ENCODE measurements at regions not wholly inside any gene's neighbourhood (a gene's known extent, or its start where the extent isn't known, plus 50 kb on each side); places are given as distances from the start of the nearest gene placed in this dataset.

DNA sequence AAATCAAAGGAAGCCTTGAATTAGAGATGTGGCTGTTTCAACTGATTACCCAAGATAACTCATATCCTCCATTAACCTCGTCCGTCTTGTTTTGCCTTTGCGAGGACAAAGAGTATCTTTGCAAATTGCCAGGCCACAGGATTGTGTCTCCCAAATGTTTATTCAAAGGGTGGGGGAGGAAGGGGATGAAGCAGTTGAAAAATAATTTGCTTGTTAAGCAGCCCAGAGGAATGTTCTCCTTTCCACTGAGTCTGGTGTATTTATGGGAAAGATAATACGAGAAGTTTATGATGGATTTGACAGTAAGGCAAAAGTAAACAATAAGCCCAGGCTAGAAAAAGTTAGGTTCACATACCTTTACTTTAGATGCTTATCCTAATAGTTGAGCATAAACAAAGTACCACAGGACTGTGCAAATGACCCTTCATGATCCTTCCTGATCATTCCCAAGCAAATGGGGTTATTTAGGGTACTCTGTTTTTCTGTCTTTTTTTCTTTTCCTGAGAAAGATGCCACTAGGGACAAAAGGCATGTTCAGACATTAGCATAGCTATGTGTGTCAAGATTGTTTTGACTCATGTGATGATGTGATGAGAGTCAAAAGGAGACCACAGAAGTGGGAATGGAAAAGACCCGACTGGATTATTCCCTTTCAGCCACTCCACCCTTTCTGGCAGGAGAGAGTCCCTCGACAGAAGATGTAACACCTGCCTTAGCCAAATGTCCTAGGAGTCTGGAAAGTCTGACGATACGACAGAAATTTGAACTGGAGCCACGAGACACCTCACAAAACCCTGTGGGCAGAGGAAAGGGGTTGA, 243.0 kb upstream of the GLI3 start:
- no peaks in the 10 kb centered on the region for H3K4me1 ChIP-seq (ENCODE audit: low read depth)
- H3K9me3 ChIP-seq, result no peaks in the 10 kb centered on the region
- intact Hi-C loops (cut with DNase I, micrococcal nuclease), result no loop called here
- ATAC-seq (peak; percentile 22), DNase-seq (no peak)
- no peak overlapping the region for H3K4me3 ChIP-seq
- TF ChIP-seq, protein P1, sequence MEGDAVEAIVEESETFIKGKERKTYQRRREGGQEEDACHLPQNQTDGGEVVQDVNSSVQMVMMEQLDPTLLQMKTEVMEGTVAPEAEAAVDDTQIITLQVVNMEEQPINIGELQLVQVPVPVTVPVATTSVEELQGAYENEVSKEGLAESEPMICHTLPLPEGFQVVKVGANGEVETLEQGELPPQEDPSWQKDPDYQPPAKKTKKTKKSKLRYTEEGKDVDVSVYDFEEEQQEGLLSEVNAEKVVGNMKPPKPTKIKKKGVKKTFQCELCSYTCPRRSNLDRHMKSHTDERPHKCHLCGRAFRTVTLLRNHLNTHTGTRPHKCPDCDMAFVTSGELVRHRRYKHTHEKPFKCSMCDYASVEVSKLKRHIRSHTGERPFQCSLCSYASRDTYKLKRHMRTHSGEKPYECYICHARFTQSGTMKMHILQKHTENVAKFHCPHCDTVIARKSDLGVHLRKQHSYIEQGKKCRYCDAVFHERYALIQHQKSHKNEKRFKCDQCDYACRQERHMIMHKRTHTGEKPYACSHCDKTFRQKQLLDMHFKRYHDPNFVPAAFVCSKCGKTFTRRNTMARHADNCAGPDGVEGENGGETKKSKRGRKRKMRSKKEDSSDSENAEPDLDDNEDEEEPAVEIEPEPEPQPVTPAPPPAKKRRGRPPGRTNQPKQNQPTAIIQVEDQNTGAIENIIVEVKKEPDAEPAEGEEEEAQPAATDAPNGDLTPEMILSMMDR (IDR thresholded peaks at IDR 0.05), result no peak
- H3K36me3 ChIP-seq (ENCODE audit: low read depth), result no peaks in the 10 kb centered on the region

DNA sequence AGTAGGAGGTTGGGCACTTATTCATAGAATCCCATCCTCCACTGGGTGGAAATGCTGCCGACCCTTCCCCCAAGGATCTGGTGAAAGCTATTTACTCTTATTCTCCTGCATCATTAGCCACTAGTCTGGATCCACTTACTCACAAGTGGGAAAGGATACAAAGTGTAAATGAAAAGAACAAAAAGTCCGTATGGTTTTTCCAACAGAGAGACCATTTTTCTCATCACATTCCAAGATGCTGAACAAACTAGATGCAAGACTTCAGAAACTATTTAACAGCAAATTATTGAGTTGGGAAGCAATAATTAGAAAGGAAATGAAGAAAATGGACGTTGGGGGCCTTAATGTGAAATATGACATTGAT, 242.4 kb upstream of the GLI3 start:
- DNase-seq, result no peak
- intact Hi-C loops (cut with DNase I, micrococcal nuclease), result no loop called here
- TF ChIP-seq, protein P1 (IDR thresholded peaks at IDR 0.05), result no peak
- Histone ChIP-seq H3K36me3 (ENCODE audit: low read depth) (no peaks in the 10 kb centered on the region), H3K9me3 (no peaks in the 10 kb centered on the region), H3K4me3 (no peak overlapping the region), H3K4me1 (ENCODE audit: low read depth) (no peaks in the 10 kb centered on the region)
- ATAC-seq, result no peak

DNA sequence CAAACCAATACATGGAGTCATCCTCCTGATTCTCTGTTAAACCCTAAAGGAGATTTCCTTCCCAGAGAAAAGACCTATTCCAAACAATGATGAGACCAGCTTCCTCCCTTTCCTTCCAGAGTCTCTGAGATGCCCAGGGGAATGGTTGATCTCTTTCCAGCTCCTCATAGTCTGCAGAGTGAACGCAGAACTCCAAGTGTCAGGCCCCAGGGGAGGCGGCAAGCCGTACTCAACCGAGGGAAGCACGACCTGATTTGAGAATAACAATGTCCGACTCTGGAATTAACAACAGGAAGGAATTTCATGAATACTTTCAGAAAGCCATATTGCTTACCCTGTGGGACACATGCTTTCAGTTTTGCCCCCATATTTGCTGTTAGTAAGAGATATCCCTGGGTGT, 241.7 kb upstream of the GLI3 start:
- intact Hi-C loops (cut with DNase I, micrococcal nuclease), result no loop called here

DNA sequence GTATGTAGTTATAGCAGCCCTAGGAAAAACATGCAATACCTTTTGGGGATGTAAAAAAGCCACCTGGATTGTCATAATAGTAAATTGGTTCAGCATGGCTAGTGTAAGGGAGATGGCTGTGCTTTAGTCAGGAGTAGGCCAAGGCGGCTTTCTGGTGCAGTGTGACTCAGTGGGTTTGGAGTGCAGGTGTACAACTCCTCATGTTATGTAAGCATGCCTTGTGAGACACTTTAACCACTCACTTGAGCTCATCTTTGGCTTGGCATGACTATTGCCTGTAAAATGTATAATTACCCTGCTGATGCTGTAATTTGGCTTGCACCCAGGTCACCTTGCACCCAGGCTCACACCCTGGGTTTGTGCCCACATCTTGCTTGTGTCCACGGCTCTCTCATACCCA, 239.2 kb upstream of the GLI3 start:
- ATAC-seq, result no peak
- Histone ChIP-seq H3K4me3 (no peak overlapping the region), H3K9me3 (no peaks in the 10 kb centered on the region), H3K4me1 (ENCODE audit: low read depth) (no peaks in the 10 kb centered on the region), H3K36me3 (ENCODE audit: low read depth) (no peaks in the 10 kb centered on the region)
- TF ChIP-seq, protein P1 (IDR thresholded peaks at IDR 0.05), result no peak
- intact Hi-C loops (cut with DNase I, micrococcal nuclease), result no loop called here
- DNase-seq, result no peak

More for the DNA sequence above, 241.7 kb upstream of the GLI3 start:
- no peak for DNase-seq
- Histone ChIP-seq H3K9me3 (no peaks in the 10 kb centered on the region), H3K4me1 (ENCODE audit: low read depth) (no peaks in the 10 kb centered on the region), H3K36me3 (ENCODE audit: low read depth) (no peaks in the 10 kb centered on the region), H3K4me3 (no peak overlapping the region)
- no peak for ATAC-seq
- TF ChIP-seq, protein P1 (IDR thresholded peaks at IDR 0.05), result no peak

DNA sequence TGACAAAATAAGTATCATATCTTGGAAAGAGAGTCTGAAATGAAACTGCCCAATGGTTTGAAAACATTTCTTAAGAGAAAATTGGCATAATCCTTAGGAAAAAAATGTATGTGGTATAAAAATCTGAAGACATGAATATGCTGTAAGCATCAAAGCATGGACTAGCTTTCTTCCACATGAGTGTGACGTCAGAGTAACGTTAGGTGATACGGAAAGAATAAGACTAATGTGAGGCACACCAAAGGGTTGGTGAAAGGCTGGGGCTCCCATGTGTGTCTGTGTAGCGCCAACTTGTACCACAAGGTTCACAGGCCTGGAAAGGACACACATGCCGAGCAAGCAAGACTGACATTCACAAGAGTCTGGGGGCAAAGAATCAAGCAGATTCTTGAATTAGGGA, 238.1 kb upstream of the GLI3 start:
- no peak overlapping the region for H3K4me3 ChIP-seq
- ATAC-seq (no peak), DNase-seq (no peak)
- H3K36me3 ChIP-seq (ENCODE audit: low read depth), result no peaks in the 10 kb centered on the region
- intact Hi-C loops (cut with DNase I, micrococcal nuclease), result no loop called here
- no peaks in the 10 kb centered on the region for H3K4me1 ChIP-seq (ENCODE audit: low read depth)
- TF ChIP-seq, protein P1 (IDR thresholded peaks at IDR 0.05), result no peak
- no peaks in the 10 kb centered on the region for H3K9me3 ChIP-seq

Measured in mucosa of descending colon (tissue), 3 donors.